ENCODE measurements at regions not wholly inside any gene's neighbourhood (a gene's known extent, or its start where the extent isn't known, plus 50 kb on each side); places are given as distances from the start of the nearest gene placed in this dataset.

DNA sequence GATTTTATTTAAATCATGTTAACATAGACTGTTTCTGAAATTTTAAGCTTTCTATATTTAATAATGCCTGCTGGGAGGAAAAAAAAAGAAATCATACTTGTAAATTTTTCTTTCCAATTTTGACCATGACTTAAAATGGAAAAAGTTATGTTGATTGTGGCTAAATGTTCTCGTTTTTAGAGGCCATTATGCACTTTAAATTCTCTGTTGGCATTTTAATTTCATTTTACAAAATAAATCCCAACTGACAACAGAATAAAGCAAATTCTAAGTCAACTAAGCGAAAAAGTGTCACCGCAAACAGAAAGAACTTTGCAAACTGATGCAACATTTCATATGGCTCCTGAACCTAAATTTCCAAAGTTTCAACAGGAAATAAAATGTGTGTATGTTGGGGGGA, 74.8 kb upstream of the G2E3 start:
- no peak overlapping the region for H3K4me3 ChIP-seq (replicated peaks; ENCODE audit: low read depth, low read length)
- no peak for DNase-seq (ENCODE audit: low read depth)
- TF ChIP-seq, protein P1, sequence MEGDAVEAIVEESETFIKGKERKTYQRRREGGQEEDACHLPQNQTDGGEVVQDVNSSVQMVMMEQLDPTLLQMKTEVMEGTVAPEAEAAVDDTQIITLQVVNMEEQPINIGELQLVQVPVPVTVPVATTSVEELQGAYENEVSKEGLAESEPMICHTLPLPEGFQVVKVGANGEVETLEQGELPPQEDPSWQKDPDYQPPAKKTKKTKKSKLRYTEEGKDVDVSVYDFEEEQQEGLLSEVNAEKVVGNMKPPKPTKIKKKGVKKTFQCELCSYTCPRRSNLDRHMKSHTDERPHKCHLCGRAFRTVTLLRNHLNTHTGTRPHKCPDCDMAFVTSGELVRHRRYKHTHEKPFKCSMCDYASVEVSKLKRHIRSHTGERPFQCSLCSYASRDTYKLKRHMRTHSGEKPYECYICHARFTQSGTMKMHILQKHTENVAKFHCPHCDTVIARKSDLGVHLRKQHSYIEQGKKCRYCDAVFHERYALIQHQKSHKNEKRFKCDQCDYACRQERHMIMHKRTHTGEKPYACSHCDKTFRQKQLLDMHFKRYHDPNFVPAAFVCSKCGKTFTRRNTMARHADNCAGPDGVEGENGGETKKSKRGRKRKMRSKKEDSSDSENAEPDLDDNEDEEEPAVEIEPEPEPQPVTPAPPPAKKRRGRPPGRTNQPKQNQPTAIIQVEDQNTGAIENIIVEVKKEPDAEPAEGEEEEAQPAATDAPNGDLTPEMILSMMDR (IDR thresholded peaks at IDR 0.05; ENCODE audit: low read length, missing control alignments), result no peak

DNA sequence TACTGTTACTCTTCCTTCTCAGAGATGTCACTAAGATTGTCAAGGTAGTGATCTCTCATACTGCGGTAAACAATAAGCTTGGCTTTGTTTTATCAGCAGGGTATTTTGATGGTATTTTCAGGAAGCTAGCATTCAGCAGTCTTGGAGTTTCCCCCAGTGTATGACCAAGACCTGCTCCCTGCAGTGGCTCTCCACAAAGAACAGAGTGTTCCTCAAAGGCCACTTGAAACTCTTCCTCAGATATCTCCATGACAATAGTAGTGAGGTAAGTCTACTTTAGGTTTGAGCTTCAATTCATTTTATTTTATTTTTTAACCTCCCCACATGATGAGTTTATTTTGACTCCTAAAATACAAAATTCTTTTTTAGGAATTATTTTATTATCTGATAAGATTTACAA, 74.0 kb upstream of the G2E3 start:
- TF ChIP-seq, protein P1 (IDR thresholded peaks at IDR 0.05; ENCODE audit: low read length, missing control alignments), result no peak
- no peak overlapping the region for H3K4me3 ChIP-seq (replicated peaks; ENCODE audit: low read depth, low read length)

DNA sequence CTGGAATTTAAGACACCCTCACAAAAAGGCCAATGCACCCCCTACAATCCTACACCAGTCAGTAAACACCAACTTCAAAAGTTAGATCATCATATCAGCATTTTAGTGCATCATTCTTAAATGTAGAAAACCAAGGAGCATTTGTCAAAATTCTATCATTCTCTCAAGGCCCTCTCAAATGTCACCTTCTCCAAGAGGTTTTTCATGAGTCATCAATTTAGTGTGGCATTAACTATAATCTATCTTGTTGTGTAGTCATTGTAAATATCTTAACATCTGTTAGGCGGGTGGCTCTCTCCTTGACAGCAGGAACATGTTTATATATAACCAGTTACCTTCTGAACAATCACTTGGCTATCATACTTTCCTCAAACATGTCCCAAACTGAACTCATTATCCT, 62.1 kb upstream of the G2E3 start:
- no peak overlapping the region for H3K4me3 ChIP-seq (replicated peaks; ENCODE audit: low read depth, low read length)
- TF ChIP-seq, protein P1 (IDR thresholded peaks at IDR 0.05; ENCODE audit: low read length, missing control alignments), result no peak
- DNase-seq (ENCODE audit: low read depth), result no peak

More for the DNA sequence above, 74.0 kb upstream of the G2E3 start:
- no peak for DNase-seq (ENCODE audit: low read depth)

DNA sequence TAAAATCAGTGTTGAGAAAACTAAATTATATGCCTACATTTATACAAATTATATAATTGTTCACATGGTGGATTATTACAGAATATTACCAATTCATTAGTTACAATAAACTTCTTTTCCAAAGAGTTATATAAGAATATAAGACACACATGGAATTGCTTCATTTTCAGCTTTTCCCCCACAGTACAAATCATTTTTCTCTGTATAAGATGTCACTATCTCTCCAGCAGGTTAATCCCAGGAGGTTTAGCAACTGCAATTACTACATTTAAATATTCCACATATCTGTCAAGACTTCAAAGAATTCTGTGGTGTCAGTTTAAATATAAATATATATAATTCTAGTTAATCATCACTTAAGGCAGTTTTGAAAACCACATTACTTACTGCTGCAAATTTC, 59.6 kb upstream of the G2E3 start:
- DNase-seq (ENCODE audit: low read depth), result no peak
- H3K4me3 ChIP-seq (replicated peaks; ENCODE audit: low read depth, low read length), result no peak overlapping the region
- TF ChIP-seq, protein P1 (IDR thresholded peaks at IDR 0.05; ENCODE audit: low read length, missing control alignments), result no peak

DNA sequence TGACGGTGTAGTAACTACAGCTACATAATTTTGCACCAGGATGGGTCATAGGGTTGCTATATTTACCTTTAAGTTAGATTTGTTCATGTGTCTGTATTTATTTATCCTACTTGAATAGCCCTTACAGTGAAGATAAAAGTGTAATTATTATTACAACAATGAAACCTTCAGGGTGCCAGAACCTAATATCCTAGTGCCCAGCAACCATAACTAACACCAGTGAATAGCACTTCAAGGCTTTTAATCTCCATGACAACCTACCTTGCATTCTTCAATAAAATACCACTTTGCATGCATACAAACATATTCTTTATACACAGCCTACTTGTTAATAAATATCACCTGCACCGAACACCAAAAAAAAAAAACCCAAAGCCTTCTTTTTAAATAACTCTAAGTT, 58.7 kb upstream of the G2E3 start:
- H3K4me3 ChIP-seq (replicated peaks; ENCODE audit: low read depth, low read length), result no peak overlapping the region
- TF ChIP-seq, protein P1 (IDR thresholded peaks at IDR 0.05; ENCODE audit: low read length, missing control alignments), result no peak
- DNase-seq (ENCODE audit: low read depth), result no peak

DNA sequence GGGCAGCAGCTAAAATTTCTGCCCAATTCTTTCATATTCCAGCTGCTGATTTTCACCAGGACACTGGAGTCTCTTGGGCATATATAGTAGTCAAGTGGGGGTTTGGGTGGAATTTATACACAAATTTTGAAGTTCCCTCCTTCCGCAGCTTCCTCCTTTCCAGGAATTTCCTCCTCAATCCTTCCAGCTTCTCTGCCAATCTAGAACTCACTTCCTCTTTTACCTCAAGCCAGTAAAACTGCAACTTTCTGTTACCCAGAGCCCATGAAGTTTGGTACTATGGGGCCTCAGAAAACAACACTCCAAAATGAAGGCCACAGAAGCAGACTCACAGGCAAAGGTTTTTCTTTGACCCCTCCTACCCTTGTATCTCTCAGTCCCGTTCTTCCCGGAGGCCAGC, 51.7 kb upstream of the G2E3 start:
- TF ChIP-seq, protein P1 (IDR thresholded peaks at IDR 0.05; ENCODE audit: low read length, missing control alignments), result no peak

More for the DNA sequence above, 51.7 kb upstream of the G2E3 start:
- no peak overlapping the region for H3K4me3 ChIP-seq (replicated peaks; ENCODE audit: low read depth, low read length)
- no peak for DNase-seq (ENCODE audit: low read depth)

All from fibroblast of pulmonary artery (primary cell).